ENCODE measurements at regions not wholly inside any gene's neighbourhood (a gene's known extent, or its start where the extent isn't known, plus 50 kb on each side); places are given as distances from the start of the nearest gene placed in this dataset.

DNA sequence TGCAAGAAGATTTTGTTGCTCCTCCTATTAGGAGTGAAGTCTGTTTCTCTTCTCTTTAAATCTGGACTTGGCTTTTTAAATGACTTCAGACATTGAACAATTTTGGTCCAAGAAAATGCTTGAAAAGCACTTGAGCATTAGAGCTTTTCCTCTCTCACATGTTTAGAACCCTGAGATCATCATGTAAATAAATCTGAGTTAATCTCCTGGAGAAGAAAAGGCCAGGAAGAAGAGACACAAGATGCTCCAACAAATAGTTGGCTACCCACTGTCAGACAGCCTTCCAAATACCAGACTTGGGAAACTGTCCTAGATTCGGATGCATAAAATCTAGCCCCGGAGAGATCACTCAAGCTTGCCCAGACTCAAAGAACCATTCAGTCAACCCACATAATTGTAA is 1353.1 kb upstream of the ADGRL4 start:
- Histone ChIP-seq H3K9me3 (replicated peaks) (no peaks in the 10 kb centered on the region), H3K27ac (replicated peaks) (no peak overlapping the region), H3K4me1 (no peaks in the 10 kb centered on the region), H3K27me3 (ENCODE audit: low read depth) (no peaks in the 10 kb centered on the region), H3K4me3 (no peak overlapping the region), H3K36me3 (no peaks in the 10 kb centered on the region)
- intact Hi-C loops (cut with micrococcal nuclease): no loop called here
- no peak for DNase-seq
- TF ChIP-seq, protein P1, sequence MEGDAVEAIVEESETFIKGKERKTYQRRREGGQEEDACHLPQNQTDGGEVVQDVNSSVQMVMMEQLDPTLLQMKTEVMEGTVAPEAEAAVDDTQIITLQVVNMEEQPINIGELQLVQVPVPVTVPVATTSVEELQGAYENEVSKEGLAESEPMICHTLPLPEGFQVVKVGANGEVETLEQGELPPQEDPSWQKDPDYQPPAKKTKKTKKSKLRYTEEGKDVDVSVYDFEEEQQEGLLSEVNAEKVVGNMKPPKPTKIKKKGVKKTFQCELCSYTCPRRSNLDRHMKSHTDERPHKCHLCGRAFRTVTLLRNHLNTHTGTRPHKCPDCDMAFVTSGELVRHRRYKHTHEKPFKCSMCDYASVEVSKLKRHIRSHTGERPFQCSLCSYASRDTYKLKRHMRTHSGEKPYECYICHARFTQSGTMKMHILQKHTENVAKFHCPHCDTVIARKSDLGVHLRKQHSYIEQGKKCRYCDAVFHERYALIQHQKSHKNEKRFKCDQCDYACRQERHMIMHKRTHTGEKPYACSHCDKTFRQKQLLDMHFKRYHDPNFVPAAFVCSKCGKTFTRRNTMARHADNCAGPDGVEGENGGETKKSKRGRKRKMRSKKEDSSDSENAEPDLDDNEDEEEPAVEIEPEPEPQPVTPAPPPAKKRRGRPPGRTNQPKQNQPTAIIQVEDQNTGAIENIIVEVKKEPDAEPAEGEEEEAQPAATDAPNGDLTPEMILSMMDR (IDR thresholded peaks at IDR 0.05; ENCODE audit: borderline replicate concordance): no peak

DNA sequence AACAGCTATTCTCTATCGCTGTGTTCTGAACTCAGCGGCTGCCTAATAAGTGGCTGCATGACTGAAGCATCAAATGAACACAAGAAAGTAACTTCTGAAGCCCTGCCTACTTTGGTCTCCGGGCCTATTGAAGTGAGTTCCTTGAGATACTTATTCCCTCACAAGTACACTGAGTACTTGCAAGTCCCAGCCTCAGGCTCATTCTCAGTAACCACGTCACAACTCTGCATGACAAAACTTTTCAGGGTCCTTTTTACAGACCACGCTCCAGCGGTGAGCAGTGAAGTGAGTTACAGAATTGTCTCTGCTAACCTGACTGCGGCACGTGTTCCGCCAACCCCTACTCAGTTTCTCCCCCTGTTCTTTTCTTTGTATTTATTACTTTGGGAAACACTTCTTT is 1342.7 kb upstream of the ADGRL4 start:
- TF ChIP-seq, protein P1 (IDR thresholded peaks at IDR 0.05; ENCODE audit: borderline replicate concordance): no peak
- no peak overlapping the region for H3K27ac ChIP-seq (replicated peaks)
- no peak for DNase-seq
- H3K27me3 ChIP-seq (ENCODE audit: low read depth): no peaks in the 10 kb centered on the region
- no peaks in the 10 kb centered on the region for H3K4me1 ChIP-seq
- no peak overlapping the region for H3K4me3 ChIP-seq
- intact Hi-C loops (cut with micrococcal nuclease): no loop called here
- no peaks in the 10 kb centered on the region for H3K36me3 ChIP-seq
- no peaks in the 10 kb centered on the region for H3K9me3 ChIP-seq (replicated peaks)

DNA sequence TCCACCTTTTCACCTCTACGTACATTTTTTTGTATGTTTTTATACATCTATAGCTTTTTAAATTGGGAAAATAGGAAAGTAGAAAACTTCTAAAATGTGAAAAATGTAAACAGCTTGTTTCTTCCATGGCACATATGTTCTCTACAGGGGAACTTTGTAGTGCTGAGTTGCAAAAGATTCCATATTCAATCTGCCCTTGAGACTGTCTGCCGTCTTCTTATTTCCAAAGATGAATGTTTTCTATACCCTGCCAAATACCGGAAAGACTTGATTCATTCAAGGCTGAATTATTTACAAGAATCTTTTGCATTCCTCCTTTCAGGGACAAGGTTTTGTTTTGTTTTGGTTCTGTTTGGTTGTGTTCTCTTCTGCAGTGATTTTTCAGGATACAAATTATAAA is 1334.5 kb upstream of the ADGRL4 start:
- Histone ChIP-seq H3K36me3 (no peaks in the 10 kb centered on the region), H3K9me3 (replicated peaks) (peaks cover 28% of the 10 kb centered on the region), H3K27ac (replicated peaks) (no peak overlapping the region), H3K27me3 (ENCODE audit: low read depth) (no peaks in the 10 kb centered on the region), H3K4me1 (no peaks in the 10 kb centered on the region), H3K4me3 (no peak overlapping the region)
- intact Hi-C loops (cut with micrococcal nuclease): no loop called here
- TF ChIP-seq, protein P1 (IDR thresholded peaks at IDR 0.05; ENCODE audit: borderline replicate concordance): no peak
- DNase-seq: no peak

DNA sequence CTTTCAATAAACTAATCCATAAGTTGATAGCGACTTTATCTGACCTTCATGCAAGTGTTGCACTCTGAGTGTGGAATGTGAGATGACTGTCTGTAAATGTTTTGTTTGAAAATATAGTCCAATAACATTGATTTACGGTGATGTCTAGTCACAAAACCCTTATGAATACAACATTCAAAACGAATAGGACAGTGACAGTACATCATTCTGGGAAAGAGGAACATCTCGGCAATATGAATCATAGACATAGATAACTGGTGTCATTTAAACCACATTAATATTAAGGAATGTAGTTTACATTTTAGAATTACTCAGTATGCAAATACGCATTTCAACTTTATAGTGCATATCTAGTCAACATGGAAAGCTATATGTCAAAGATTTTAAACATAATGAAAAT is 1311.6 kb upstream of the ADGRL4 start:
- Histone ChIP-seq H3K9me3 (replicated peaks) (no peaks in the 10 kb centered on the region), H3K27me3 (ENCODE audit: low read depth) (no peaks in the 10 kb centered on the region), H3K4me1 (no peaks in the 10 kb centered on the region), H3K4me3 (no peak overlapping the region), H3K27ac (replicated peaks) (no peak overlapping the region), H3K36me3 (no peaks in the 10 kb centered on the region)
- intact Hi-C loops (cut with micrococcal nuclease): no loop called here
- DNase-seq: no peak
- TF ChIP-seq, protein P1 (IDR thresholded peaks at IDR 0.05; ENCODE audit: borderline replicate concordance): no peak

DNA sequence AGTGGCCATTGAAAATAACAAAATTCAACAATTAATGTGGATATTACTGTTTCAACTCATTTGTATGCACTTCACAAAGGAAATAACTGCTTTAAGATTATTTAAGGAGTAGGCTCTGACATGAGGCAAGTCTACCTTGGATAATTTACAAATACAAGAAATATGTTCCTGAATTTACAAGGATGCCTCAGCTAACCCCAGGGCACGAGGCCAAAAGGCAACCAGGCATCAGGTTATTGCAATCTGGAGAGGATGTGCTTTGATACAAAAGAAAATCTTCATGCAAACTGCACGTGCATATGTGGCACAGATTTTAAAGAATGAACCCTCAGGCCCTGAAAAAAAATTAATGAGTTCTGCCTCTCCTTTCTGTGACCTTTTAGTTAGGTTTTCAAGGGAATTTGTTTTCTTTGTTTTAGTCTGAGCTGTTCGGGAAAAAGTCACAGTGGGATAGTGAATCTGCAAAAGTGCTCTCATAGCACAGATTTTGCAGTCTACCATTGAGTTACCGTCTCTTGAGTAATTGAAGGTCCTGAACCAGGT is 1304.2 kb upstream of the ADGRL4 start:
- no peaks in the 10 kb centered on the region for H3K36me3 ChIP-seq
- TF ChIP-seq, protein P1 (IDR thresholded peaks at IDR 0.05; ENCODE audit: borderline replicate concordance): no peak
- no peaks in the 10 kb centered on the region for H3K27me3 ChIP-seq (ENCODE audit: low read depth)
- intact Hi-C loops (cut with micrococcal nuclease): no loop called here
- H3K4me3 ChIP-seq: no peak overlapping the region
- no peaks in the 10 kb centered on the region for H3K9me3 ChIP-seq (replicated peaks)
- no peak overlapping the region for H3K27ac ChIP-seq (replicated peaks)
- H3K4me1 ChIP-seq: no peaks in the 10 kb centered on the region
- DNase-seq: no peak

DNA sequence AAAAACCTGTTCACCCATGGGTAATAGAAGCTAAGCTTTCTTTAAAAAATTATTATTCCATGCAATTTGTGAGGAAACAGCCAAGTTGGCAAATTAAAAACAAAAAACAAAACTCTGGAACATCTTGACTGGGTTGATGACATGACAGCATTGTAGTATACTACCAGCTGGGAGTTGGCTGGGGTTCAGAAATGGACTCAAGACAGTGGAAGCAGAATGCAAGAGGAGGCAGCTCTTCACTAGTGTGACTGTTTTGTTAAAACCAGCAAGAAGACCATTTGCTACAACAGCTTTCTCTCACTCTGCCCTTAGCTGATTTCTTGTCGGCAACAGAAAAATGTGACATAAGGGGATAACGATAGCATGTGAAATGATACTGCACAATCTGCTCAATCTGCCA is 1298.9 kb upstream of the ADGRL4 start:
- Histone ChIP-seq H3K27me3 (ENCODE audit: low read depth) (no peaks in the 10 kb centered on the region), H3K27ac (replicated peaks) (no peak overlapping the region), H3K36me3 (no peaks in the 10 kb centered on the region), H3K9me3 (replicated peaks) (no peaks in the 10 kb centered on the region), H3K4me1 (no peaks in the 10 kb centered on the region), H3K4me3 (no peak overlapping the region)
- no peak for DNase-seq
- intact Hi-C loops (cut with micrococcal nuclease): no loop called here
- TF ChIP-seq, protein P1 (IDR thresholded peaks at IDR 0.05; ENCODE audit: borderline replicate concordance): no peak
